Uterus (tissue), 3 donors: ENCODE measurements at regions not wholly inside any gene's neighbourhood (a gene's known extent, or its start where the extent isn't known, plus 50 kb on each side); places are given as distances from the start of the nearest gene placed in this dataset.

Source experiments
- DNase-seq, 2 donors: peaks; one replicate each; pipeline ENCODE4 v3.0.0-alpha.2; 2019 to 2020
- H3K27ac ChIP-seq, 2 donors: fragments of 200-600 bp; sonication (generic); 1 replicate in 1 of 2; 2 replicates in 1 of 2; pipeline ENCODE4 v1.5.1; 2016 to 2018
- H3K27me3 ChIP-seq, 2 donors: fragments of 200-600 bp; sonication (generic); one replicate each; pipeline ENCODE4 v1.5.1; 2018 to 2019; ENCODE audit warnings: control low read depth in 1 of 2
- H3K36me3 ChIP-seq, 2 donors: fragments of 200-600 bp; sonication (generic); one replicate each; pipeline ENCODE4 v1.5.1; 2019; ENCODE audit warnings: control low read depth in 1 of 2
- H3K4me1 ChIP-seq, 2 donors: fragments of 200-600 bp; sonication (generic); one replicate each; pipeline ENCODE4 v1.5.1; 2018 to 2019; ENCODE audit warnings: control low read depth in 1 of 2
- H3K4me3 ChIP-seq, 2 donors: fragments of 200-600 bp; sonication (generic); 1 replicate in 1 of 2; 2 replicates in 1 of 2; pipeline ENCODE4 v1.5.1; 2018 to 2019; ENCODE audit warnings: mild to moderate bottlenecking in 1 of 2
- H3K9me3 ChIP-seq, 2 donors: fragments of 200-600 bp; sonication (generic); one replicate each; pipeline ENCODE4 v1.5.1; 2019; ENCODE audit warnings: control low read depth in 1 of 2
- POLR2A ChIP-seq, 2 donors: fragments of 450-650 bp; IDR thresholded peaks; one replicate each; pipeline ENCODE4 v1.6.1; 2016; ENCODE audit warnings: antibody characterized with exemption in 2 of 2, mild to moderate bottlenecking in 1 of 2, moderate library complexity in 1 of 2
- intact Hi-C: fragments of 100-400 bp; cut with DNase I; formaldehyde crosslinking; loops from one replicate; pipeline ENCODE4 v1.15.1; 2023; ENCODE audit warnings: low total_unique reads
- TF ChIP-seq, protein P1 (sequence below), 4 experiments: fragments of 200-600 bp in 2 of 4; fragments of 450-650 bp in 2 of 4; sonication (generic) in 2 of 4; IDR thresholded peaks; one replicate each; pipeline ENCODE4 v1.5.1; 2016 to 2019; ENCODE audit warnings: antibody characterized with exemption in 4 of 4, mild to moderate bottlenecking in 2 of 4, moderate library complexity in 1 of 4
- donor health status: DM: yes; HTN: yes; CAD: no.

GRCh38 chr22:48268771-48269552 is 1506.5 kb downstream of the TBC1D22A start:
- DNase-seq, result no peak
- Histone ChIP-seq H3K4me3 (no peak overlapping the region), H3K27ac (no peak overlapping the region), H3K4me1 (no peaks in the 10 kb centered on the region), H3K9me3 (no peaks in the 10 kb centered on the region), H3K27me3 (no peaks in the 10 kb centered on the region), H3K36me3 (no peaks in the 10 kb centered on the region)
- intact Hi-C loops, result no loop called here
- TF ChIP-seq, protein P1, sequence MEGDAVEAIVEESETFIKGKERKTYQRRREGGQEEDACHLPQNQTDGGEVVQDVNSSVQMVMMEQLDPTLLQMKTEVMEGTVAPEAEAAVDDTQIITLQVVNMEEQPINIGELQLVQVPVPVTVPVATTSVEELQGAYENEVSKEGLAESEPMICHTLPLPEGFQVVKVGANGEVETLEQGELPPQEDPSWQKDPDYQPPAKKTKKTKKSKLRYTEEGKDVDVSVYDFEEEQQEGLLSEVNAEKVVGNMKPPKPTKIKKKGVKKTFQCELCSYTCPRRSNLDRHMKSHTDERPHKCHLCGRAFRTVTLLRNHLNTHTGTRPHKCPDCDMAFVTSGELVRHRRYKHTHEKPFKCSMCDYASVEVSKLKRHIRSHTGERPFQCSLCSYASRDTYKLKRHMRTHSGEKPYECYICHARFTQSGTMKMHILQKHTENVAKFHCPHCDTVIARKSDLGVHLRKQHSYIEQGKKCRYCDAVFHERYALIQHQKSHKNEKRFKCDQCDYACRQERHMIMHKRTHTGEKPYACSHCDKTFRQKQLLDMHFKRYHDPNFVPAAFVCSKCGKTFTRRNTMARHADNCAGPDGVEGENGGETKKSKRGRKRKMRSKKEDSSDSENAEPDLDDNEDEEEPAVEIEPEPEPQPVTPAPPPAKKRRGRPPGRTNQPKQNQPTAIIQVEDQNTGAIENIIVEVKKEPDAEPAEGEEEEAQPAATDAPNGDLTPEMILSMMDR (IDR thresholded peaks at IDR 0.05), result no peak
- no peak for TF ChIP-seq POLR2A (IDR thresholded peaks at IDR 0.05)

DNA sequence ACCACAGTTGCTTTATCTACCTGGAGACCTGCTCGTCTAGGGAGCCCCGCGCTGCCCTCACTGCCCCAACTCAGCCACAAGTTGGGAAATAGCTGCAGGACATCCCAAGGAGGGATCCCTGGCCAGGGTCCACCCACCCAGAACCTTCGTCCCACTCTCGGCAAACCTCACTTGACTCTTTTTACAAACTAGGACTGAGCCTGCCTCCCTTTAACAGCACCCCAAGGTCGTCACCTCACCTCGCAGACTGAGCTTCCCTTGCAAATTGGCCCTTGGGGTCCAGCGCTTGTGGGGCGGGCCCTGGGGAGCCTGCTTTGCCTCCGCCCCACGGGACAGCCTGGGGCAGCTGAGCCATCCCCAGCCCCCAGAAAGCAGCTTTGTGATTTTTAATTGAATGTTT is 1505.8 kb downstream of the TBC1D22A start:
- DNase-seq, result no peak
- no peak for TF ChIP-seq POLR2A (IDR thresholded peaks at IDR 0.05)
- TF ChIP-seq, protein P1 (IDR thresholded peaks at IDR 0.05), result no peak
- Histone ChIP-seq H3K27ac (no peak overlapping the region), H3K4me1 (no peaks in the 10 kb centered on the region), H3K9me3 (no peaks in the 10 kb centered on the region), H3K27me3 (no peaks in the 10 kb centered on the region), H3K36me3 (no peaks in the 10 kb centered on the region), H3K4me3 (no peak overlapping the region)
- intact Hi-C loops, result no loop called here

DNA sequence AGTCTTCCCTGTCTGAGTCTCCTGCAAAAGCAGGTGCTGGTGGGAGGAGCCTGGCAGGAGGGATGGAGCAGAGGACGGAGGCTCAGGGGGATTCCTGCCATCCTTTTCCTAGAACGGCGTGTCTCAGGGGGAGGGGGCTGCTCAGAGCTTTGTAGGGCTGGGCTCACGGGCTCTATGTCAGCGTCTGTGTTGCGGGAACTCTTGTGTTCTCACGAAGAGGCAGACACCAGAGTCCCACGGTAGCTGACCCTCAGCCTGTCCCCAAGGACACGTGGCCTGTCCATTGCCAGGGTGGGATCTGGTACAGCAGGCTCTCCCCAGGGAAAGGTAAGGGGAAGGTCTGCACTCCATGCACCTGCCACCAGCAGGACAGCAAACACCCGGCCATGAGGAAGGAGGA is 1505.2 kb downstream of the TBC1D22A start:
- Histone ChIP-seq H3K9me3 (no peaks in the 10 kb centered on the region), H3K4me3 (no peak overlapping the region), H3K27ac (no peak overlapping the region), H3K36me3 (no peaks in the 10 kb centered on the region), H3K27me3 (no peaks in the 10 kb centered on the region), H3K4me1 (no peaks in the 10 kb centered on the region)
- no peak for DNase-seq
- TF ChIP-seq, protein P1 (IDR thresholded peaks at IDR 0.05), result no peak
- no peak for TF ChIP-seq POLR2A (IDR thresholded peaks at IDR 0.05)
- intact Hi-C loops, result no loop called here

DNA sequence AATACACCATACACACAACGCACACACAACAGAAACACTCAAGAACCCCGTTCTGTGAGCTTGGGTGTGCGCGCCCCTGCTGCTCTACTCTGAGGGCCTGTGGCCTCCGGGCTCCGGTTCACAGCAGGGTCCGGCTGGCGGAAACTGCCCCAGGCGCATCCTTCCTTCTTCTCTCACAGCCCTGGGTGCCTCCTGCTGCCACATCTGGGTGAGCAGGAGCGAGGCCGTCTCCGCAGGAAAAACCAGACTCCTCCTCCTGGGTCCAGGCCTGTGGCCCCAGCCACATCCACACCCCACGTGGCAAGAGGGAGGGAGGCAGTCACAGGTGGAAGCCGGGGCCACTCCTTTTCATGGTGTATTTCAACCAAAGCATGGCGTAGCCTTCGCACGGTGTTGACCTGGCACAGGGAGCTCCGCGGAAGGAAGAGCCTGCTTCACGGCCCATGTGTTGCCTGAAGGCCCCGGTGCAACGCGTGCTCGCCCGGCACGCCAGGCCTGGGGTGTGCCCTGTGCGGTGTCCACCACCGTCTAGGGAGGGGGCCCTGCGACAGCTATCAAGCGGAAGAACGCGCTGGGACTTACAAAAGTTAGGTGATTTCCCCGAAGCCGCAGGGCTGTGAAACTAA is 1502.7 kb downstream of the TBC1D22A start:
- no peak for DNase-seq
- Histone ChIP-seq H3K27me3 (no peaks in the 10 kb centered on the region), H3K4me3 (no peak overlapping the region), H3K27ac (no peak overlapping the region), H3K36me3 (no peaks in the 10 kb centered on the region), H3K4me1 (no peaks in the 10 kb centered on the region), H3K9me3 (no peaks in the 10 kb centered on the region)
- intact Hi-C loops, result no loop called here
- no peak for TF ChIP-seq POLR2A (IDR thresholded peaks at IDR 0.05)
- TF ChIP-seq, protein P1 (IDR thresholded peaks at IDR 0.05), result no peak

- Histone ChIP-seq H3K4me1 (no peaks in the 10 kb centered on the region), H3K4me3 (no peak overlapping the region), H3K36me3 (no peaks in the 10 kb centered on the region), H3K27me3 (no peaks in the 10 kb centered on the region), H3K9me3 (no peaks in the 10 kb centered on the region), H3K27ac (no peak overlapping the region)
- DNase-seq, result no peak
- intact Hi-C loops, result no loop called here
- TF ChIP-seq POLR2A (IDR thresholded peaks at IDR 0.05), result no peak
- TF ChIP-seq, protein P1 (IDR thresholded peaks at IDR 0.05), result no peak
Measured at GRCh38 chr22:48264586-48264985, 1502.1 kb downstream of the TBC1D22A start.
